HL-60 (cell line): ENCODE measurements at regions not wholly inside any gene's neighbourhood (a gene's known extent, or its start where the extent isn't known, plus 50 kb on each side); places are given as distances from the start of the nearest gene placed in this dataset.

Experiments used
- CTCF ChIP-seq: IDR thresholded peaks from one replicate; pipeline ENCODE4 v1.5.1; 2011; ENCODE audit warnings: low read length, control low read depth, inconsistent platforms; ENCODE audit not compliant: insufficient read depth
- GABPA ChIP-seq: IDR thresholded peaks from 2 replicates; pipeline ENCODE4 v1.6.1; 2012; ENCODE audit warnings: low read depth
- POLR2AphosphoS5 ChIP-seq: IDR thresholded peaks from 2 replicates; pipeline ENCODE4 v1.6.1; 2012; ENCODE audit warnings: low read depth
- REST ChIP-seq: IDR thresholded peaks from 2 replicates; pipeline ENCODE4 v1.6.1; 2012; ENCODE audit warnings: low read depth; ENCODE audit not compliant: insufficient replicate concordance

- TF ChIP-seq CTCF = no peak
- TF ChIP-seq REST = no peak
- no peak for TF ChIP-seq POLR2AphosphoS5
- TF ChIP-seq GABPA = no peak
These were observed 143.5 kb upstream of the PRR16 start for GRCh38 chr5:120320626-120321025.
